PFSK-1 (cell line): ENCODE measurements at regions not wholly inside any gene's neighbourhood (a gene's known extent, or its start where the extent isn't known, plus 50 kb on each side); places are given as distances from the start of the nearest gene placed in this dataset.

ENCODE experiments used
- FOXP2 ChIP-seq: optimal IDR thresholded peaks from 2 replicates; pipeline ENCODE3; 2011; ENCODE audit warnings: borderline replicate concordance, control low read depth, inconsistent platforms; ENCODE audit not compliant: insufficient read depth; ENCODE audit errors: extremely low read length, extremely low read depth
- POLR2AphosphoS5 ChIP-seq: IDR thresholded peaks from 2 replicates; pipeline ENCODE4 v1.6.1; 2012; ENCODE audit warnings: low read depth, mild to moderate bottlenecking, control low read depth, low read length, moderate library complexity
- SIN3A ChIP-seq: IDR thresholded peaks from 2 replicates; pipeline ENCODE4 v1.6.1; 2012; ENCODE audit warnings: mild to moderate bottlenecking, low read length, moderate library complexity, borderline replicate concordance; ENCODE audit not compliant: insufficient read depth

GRCh38 chr1:185498207-185498606, 181.2 kb upstream of the IVNS1ABP start:
- TF ChIP-seq SIN3A (no peak), POLR2AphosphoS5 (no peak), FOXP2 (no peak)
